ENCODE measurements at regions not wholly inside any gene's neighbourhood (a gene's known extent, or its start where the extent isn't known, plus 50 kb on each side); places are given as distances from the start of the nearest gene placed in this dataset.
A peak's percentile ranks its signal among the peaks of the same experiment; 100 is the strongest.

DNA sequence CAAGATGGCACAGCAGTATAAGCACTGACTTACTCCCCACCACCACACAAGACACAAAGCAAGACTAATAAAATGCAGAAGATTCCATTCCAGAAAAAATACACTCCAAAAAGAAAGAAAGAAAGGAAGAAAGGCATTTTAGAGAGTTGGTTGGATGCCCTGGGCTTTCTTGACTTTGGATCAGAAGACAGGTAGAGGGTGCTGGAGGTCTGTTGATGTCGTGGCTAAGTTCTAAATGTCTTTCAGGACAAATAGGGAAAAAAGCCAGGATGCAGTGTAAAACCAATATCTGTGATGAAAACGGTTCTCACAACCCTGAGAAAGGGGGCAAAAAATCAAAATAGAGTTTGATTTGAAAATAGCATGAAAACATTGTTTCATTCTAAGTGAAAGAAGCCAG is 555.2 kb upstream of the PRKX start:
- DNase-seq (ENCODE audit: low spot score): no peak

DNA sequence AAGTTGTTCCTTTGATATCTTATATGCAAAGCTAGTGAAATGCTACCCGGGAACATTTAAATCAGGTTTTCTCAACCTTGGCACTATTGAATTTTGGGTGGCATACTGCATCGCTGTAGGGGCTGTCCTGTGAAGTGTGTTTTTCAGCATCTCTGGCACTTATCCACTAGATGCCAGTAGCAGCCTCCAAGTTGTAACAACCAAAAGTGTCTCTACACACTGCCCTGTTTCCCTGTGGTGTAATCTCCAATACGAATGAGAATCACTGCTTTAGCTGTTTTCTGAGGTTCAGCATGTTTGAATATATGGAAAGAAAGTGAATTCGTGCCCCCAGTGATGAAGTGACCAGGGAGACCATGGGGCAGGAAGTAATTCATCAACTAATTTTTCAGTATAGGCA is 551.6 kb upstream of the PRKX start:
- DNase-seq (ENCODE audit: low spot score): no peak

DNA sequence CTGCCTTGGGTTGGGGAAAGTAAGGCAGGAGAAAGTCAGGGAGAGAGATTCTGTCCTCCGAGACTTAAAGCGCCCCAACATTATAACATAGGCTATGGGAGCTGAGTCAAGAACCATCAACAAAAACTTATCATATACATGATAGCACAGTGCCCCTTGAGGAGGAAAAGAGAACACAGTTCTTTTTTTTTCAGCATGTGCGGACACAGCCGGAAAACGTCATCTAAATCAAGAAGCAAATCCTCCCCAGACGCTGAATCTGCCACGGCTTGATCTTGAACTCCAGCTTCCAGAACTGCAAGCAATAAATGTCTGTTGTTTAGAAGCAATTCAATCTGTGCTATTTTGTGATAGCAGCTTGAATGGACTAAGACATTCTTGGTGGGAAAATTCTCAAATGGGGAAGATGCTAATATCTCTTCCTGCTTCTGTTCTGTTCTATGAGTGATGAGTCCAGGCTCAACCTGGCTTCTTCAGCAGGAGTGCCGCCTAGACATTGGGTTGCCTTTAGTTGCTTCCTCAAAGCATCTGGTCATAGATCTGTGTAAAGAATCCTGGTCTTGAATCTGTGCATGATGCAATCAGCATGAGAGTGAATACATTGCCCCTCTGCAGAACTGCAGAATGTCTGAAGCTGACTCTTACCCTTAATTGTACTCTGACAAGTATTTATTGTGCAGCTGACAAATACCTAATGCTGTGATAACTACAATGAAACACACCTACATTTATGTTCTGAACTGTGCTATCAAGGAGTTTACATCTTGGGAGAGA is 549.8 kb upstream of the PRKX start:
- peak; percentile 48 for DNase-seq (ENCODE audit: low spot score)

DNA sequence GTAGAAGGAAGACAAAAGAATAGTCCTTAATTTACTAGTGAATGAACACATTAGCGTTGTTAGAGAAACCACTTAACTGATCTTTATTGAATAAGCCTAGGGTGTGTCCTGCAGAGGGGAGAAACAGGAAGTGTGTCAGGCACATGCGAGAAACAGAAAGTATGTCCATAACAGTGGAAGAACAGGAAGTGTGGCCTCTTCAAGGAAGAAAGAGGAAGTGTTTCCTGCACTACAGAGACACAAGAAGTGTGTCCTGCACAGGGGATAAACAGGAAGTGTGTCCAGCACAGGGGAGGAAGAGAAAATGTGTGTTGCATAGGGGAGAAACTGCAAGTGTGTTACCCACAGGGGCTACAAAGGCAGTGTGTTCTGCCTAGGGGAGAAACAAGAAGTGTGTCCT is 539.6 kb upstream of the PRKX start:
- DNase-seq (ENCODE audit: low spot score): no peak

DNA sequence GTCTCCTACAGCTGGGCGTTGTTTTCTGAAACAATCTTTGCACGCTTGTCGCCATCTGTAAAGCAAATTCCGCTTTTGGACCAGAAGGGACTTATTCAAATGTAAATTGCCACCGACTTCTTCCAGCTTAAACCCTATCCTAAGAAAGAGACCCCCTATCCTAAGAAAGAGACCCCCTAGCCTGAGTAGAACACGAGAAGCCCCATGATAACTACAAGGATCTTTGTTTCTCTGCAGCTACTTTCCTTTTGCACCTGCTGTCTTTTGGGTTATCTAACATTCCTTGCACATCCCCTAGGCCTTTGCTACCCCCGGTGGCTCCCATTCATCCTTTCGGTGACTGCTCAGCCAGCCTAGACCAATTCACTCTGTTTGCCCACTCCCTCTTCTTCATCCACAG is 536.0 kb upstream of the PRKX start:
- no peak for DNase-seq (ENCODE audit: low spot score)

DNA sequence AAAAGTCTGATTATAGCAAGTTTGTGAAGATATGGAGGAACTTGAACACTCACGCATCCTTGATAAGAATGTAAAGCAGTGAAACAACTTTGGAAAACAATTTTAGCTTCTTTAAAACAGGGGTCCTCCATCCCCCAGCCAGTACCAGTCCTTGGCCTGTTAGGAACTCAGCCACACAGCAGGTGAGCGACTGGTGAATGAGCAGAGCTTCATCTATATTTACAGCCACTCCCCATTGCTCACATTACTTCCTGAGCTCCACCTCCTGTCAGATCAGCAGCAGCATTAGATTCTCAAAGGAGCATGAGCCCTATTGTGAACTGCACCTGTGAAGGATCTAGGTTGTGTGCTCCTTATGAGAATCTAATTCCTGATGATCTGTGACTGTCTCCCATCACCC is 530.3 kb upstream of the PRKX start:
- DNase-seq (ENCODE audit: low spot score): no peak

DNA sequence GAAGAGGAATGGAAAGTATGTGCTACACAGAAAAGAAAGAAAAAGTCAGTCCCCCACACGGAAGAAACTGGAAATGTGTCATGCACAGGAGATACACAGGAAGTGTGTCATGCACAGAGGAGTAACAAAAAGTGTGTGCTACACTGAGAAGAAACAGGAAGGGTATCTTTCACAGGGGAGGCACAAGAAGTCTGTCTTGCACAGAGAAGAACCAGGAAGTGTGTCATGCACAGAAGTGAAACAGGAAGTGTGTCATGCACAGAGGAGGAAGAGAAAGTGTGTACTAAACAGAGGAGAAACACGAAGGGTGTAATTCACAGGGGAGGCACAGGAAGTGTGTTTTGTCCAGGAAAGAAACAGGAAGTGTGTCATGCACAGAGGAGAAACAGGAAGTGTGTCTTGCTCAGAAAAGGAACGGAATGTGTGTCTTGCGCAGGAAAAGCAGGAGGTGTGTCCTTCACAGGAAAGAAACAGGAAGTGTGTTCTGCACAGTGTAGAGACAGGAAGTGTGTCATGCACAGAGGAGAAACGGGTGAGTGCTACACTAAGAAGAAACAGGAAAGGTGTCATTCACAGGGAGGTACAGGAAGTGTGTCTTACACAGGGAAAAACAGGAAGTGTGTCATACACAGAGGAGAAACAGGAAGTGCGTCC is 527.2 kb upstream of the PRKX start:
- no peak for DNase-seq (ENCODE audit: low spot score)

DNA sequence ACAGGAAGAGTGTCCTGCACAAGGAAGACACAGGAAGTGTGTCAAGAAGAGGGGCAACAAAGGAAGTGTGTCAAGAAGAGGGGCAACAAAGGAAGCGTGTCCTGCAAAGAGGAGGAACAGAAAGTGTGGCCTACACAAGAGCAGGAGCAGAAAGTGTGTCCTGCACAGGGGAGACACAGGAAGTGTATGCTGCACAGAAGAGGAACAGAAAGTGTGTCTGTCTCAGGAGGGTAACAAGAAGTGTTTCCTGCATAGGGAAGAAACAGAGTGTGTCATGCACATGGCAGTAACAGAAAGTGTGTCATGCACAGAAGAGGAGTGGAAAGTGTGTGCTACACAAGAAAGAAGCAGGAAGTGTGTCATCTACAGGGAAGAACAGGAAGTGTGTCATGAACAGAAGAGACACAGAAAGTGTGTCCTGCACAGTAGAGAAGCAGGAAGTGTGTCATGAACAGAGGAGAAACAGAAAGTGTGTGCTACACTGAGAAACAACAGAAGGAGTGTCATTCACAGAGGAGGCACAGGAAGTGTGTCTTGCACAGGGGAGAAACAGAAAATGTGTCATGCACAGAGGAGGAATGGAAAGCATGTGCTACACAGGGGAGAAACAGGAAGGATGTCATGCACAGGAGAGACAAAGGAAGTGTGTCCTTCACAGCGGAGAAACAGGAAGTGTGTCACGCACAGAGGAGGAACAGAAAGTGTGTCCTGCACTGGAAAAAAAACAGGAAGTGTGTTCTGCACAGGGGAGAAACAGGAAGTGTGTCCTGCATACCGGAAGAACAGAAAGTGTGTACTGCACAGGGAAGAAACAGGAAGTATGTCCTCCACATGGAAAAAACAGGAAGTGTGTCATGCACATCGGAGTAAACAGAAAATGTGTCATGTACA is 526.4 kb upstream of the PRKX start:
- DNase-seq (ENCODE audit: low spot score): no peak

DNA sequence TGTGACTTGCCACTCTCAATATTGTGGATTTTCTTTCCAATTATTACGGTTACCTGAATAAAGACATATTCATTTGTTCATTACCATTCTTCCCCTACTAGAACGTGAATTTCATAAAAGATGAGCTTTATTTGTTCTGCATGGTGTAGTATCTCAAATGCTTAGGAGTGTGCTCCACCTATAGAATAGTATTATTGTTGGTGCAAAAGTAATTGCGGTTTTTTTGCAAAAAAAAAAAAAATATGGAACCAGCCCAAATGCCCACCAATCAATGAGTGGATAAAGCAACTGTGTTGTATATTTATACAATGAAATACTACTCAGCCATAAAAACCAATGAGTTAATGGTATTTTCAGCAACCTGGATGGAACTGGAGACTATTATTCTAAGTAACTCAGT is 525.5 kb upstream of the PRKX start:
- DNase-seq (ENCODE audit: low spot score): no peak

DNA sequence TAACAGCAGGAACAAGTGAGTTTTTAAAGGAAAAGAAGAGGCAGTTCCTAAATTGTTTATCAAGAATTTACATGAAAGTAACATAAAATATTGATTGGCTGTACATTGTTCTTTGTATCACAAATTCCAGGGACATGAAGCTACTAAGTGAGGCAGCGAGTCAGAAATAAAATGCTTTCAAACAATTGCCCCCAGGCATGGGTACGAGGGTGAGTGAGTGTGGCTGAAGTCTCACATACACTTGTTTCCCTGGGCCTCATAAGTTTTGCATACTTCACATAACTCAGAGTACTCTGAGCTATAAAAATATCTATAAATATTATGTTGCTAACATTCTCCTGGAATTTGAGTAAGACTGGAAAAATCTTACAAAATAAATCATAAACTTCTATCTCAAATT is 511.6 kb upstream of the PRKX start:
- DNase-seq (ENCODE audit: low spot score): peak; percentile 29

DNA sequence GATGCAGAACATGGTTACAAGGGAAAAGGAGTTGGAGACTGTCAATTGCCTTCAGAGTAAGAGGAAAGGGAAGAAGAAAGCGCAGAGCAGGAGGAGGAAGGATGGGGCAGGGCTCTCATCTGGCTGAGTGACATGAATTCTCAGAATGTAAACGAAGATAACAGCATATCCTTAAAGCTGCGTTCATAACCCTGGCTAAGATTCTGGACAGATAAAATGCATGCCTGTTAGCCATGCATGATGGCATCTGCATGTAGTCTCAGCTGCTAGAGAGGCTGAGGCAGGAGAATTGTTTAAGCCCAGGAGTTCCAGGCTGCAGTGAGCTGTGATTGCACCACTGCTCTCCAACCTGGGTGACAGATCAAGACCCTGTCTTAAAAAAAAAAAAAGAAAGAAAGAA is 493.5 kb upstream of the PRKX start:
- peak; percentile 70 for DNase-seq (ENCODE audit: low spot score)

DNA sequence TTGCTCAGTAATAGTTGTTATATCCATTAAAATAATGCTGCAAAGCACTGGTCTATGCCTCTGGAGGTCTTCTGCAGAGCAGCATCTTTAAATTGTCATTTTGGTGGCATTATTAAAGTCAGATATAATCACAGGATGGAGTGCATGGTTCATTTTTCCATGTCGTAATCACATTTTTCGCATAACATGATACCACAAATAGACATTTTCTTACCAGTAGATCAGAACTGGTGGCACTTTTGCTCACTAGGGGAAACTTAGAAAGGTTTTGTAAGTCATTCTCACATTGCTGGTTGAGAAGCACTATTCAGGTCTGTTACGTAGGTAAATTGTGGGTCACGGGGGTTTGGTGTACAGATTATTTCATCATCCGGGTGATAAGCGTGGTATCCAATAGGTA is 484.5 kb upstream of the PRKX start:
- DNase-seq (ENCODE audit: low spot score): peak; percentile 1

DNA sequence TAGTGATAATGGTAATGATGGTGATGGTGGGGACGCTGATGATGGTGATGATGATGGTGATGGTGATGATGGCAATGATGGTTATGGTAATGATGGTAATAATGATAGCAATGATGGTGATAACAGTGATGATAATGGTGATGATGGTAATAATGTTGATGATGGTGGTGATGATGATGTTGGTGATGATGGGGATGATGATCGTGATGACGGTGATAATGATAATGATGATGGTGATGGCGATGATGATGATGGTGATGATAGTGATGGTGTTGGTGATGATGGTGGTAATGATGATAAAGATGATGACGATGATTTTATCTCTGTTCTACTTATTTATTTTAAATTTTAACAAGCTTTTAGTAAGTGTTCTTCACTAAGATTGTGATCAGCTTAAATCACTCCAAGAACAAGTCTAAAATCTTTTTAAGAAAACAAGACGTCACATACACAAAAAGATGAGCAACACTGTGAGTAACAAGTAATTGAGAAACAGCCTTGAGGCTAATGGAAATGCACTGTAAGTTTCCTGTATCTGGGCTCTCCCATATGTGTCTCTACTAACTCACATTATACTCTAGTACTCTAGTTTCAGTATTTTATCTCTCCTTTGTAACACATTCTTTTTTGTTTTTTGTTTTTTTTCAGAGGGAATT is 480.2 kb upstream of the PRKX start:
- no peak for DNase-seq (ENCODE audit: low spot score)

DNA sequence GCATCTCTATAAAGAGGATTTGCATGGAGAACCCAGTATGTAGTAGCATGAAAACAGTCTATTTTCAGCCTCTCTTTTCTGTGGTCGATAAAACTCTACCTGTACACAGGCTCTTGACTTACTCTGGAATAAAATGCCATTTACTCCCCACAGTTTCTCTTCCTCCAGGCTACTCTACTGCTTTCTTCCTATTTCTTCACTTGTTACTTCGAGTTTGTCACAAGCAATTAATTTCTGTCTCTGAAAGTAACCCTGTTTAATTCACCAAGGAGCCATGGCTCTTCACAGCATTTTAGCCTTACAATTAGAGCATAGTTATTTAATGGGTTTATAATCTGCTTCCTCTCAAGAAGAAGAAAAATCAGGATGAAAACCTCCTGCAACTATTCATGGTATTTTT is 472.9 kb upstream of the PRKX start:
- DNase-seq (ENCODE audit: low spot score): no peak

DNA sequence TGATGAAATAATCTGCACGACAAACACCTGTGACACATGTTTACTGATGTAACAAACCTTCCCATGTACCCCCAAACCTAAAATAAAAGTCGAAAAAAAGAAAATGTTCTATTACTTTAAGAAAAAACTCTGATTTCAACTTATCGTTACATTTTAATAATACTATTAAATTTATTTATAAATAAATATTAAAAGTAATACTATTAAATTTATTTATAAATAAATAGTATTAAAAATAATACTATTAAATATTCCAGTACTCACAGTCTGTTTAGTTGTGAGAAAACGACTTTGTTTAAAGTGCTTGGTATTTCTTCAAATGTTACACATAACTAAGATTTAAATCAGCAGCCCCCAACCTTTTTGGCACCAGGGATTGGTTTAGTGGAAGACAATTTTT is 471.6 kb upstream of the PRKX start:
- no peak for DNase-seq (ENCODE audit: low spot score)

DNA sequence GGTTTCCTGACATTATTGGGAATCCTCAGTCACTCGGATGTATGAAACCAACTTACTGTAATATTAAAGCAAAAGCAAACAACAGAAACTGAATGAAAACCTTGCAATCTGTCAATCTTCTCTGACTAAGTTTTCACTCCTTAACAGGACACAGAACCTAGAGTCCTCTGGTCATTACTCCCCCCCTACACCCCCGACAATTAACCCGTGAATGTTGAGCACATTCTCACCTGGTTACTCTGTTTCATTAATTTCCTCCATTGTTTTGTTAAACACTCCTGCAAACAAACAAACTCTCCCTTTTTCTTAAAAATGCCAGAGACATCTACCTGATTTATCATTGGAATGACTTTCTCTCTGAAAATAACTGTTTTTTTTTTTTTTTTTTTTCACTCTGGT is 469.0 kb upstream of the PRKX start:
- no peak for DNase-seq (ENCODE audit: low spot score)

DNA sequence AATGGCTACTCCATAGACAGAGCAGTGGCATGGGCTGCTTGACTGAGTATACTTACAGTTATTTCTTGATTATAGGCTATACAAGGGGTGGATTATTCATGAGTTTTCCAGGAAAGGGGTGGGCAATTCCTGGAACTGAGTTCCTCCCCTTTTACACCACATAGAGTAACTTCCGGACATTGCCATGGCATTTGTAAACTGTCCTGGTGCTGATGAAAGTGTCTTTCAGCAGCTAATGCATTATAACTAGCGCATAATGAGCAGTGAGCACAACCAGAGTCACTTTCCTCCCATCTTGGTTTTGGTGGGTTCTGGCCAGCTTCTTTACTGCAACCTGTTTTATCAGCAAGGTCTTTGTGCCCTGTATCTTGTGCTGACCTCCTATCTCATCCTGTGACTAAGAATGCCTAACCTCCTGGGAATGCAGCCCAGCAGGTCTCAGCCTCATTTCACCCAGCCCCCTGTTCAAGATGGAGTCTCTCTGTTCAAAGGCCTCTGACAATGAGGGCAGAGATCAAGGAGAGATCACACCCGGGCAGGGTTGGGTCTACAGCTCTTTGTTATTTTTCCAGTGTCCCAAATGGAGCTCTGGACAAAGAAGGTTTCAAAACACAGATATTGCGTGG is 468.4 kb upstream of the PRKX start:
- no peak for DNase-seq (ENCODE audit: low spot score)

DNA sequence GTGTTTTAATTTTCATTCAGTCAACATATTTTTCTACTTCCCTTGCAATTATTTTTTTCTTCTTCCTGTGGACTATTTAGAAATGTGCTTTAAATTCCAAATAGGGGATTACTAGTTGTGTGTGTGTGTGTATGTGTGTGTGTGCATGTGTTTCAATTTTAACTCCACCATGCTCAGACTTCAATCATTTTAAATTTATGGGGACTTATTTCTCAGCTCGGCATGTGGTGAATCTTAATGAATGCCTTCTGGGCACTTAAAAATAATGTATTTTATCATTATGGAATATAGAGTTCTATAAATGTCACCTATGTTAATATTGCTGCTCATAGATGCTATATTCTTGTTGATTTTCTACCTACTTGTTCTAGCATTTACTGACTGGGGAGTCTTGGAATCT is 465.6 kb upstream of the PRKX start:
- DNase-seq (ENCODE audit: low spot score): no peak

DNA sequence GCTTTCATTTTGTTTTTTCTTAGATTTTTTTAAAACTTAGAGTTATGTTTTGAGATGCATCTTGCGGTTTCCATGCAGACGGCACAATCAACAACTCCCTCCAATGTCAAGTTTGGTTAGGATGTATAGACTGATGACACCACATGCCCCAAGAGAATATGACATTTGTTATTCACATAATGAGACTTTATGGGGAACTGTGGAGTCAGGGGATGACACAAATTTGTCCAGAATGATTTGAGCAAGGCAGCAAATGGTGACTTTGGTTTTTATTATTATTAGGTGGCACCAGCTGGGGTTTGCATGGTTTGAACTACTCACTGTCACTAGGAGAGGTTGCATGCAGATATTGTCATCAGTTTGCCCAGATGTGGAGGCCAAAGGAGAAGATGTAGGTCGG is 461.8 kb upstream of the PRKX start:
- DNase-seq (ENCODE audit: low spot score): no peak

DNA sequence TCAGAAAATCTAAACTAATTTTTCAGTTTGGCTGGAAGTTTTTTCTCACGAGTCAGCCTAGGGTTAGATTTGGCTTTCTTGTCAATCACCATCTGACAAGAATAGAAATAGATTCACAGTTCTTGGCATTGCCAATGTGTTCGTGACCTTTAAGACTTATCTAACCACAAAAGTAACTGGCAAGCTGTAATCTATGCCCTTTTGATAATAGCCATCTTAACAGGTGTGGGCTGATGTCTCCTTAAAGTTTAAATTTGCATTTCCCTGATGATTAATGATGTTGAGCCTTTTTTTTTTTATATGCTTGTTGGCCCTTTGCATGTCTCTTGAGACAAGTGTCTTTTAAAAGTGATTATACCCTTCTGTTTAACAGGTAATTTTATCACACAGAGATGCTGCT is 460.3 kb upstream of the PRKX start:
- no peak for DNase-seq (ENCODE audit: low spot score)

DNA sequence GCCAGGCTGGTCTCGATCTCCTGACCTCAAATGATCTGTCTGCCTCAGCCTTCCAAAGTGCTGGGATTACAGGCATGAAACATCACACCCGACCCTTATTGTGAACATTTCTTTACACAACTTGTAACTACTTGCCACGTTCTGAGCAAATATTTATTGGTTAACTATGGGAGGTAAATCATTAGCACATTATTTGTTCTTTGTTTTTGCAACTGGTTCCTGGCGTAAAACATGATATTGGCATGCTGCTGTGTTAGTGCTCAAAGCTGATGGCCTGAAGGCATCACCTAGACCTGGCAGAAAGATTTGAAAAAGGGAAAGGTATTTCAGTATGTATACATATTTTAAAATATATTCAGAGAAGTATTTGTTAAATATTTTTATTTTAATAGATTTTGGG is 438.3 kb upstream of the PRKX start:
- no peak for DNase-seq (ENCODE audit: low spot score)

DNA sequence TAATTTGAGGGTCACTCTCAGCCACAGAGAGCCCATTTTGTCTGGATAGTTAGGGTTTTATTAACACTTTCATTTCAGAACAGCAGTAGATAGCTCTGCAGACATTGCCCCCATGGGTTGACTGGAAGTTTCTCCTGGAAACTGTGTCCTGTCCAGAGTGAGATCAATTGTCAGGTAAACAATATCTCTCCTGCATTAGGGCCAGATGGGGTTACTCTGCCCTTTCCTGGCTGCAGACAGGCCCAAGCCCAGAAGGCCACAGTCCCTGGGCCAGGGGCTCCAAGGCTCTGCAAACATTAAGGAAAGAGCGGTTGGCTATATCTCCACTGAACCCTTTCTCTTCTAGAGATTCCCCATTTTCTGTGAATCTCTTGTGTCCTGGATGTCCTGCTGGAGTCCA is 436.8 kb upstream of the PRKX start:
- DNase-seq (ENCODE audit: low spot score): no peak
